NCI-H2196 treated with DMSO at 0.1 percent for 48 hours (cell line): ENCODE measurements at regions not wholly inside any gene's neighbourhood (a gene's known extent, or its start where the extent isn't known, plus 50 kb on each side); places are given as distances from the start of the nearest gene placed in this dataset.
"Not testable (repeated sequence)": the region's sequence is repeated elsewhere in the genome, so short reads cannot be mapped to it uniquely, and the experiment has no call there.

Source experiments
- DNase-seq: peaks from one replicate; lab custom pipeline; 2025; ENCODE audit not compliant: unreplicated experiment; lab: John Stamatoyannopoulos, UW

DNA sequence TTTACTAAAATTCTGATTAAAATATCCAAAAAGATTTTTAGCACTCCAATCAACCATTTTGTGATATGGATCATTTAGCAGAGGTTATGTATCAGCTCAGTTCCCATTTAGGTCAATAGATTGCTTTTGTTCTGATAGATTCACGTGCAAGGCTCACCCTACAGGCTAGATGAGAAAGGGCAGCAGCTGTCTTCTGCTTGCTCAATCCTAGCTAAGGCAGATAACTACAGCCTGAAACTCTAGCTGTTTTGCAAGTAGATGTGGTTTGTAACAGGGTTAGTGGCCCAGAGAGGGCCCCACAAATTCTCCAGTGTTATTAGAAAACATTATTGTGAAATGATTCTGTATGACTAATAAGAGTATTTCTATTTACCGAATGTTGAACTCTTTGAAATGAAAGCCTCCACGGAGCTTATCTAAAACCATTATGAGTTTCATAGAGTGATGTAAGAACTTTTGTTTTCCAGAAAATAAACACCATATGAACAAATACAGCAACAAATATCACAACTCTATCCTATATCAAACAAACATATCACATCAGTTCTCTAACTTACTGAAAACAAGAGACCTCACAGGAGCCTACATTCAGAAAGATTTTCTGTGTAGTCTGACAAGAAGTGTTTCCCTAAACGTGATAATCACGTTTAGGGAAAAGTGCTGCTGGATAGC lies 841.9 kb upstream of the ACO1 start:
- no peak for DNase-seq

GRCh38 chr9:31554941-31555340 lies 829.5 kb upstream of the ACO1 start:
- DNase-seq, result no peak

DNA sequence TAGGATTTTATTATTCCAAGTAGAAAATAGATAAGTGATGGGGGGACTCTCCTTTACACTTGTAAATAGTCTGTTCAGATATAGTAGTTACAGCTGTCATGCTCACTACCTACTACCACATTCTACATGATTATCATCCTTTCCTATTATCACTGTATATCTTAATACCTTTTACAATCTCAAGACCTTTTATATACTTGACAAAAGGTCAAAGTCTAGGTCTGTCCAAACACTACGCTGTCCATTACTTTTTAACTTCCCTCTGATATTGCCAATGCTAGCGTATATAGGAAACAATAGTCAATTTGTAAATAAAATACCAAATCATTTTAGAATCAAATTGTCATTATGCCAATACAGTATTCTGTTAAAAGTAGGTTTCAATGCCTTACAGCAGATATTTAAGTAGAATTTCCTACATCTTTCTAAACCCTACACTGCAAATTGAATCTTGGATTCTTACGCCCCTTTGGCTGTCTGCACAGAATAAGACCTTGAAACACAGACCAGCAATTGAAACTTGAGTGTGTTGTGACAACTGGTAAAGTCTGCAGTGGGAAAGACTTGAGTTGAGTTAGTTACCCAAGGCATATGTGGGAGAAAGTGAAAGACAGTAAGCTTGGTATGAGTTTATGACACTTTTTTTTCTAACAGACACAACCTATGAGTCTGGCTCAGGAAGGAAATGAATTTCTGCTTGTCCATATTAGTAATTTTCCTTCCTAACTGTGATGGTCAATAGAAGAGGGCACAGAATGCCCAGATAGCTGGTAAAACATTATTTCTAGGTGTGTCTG lies 827.6 kb upstream of the ACO1 start:
- DNase-seq, result no peak

GRCh38 chr9:31572190-31572589 lies 812.3 kb upstream of the ACO1 start:
- DNase-seq, result not testable (repeated sequence)

DNA sequence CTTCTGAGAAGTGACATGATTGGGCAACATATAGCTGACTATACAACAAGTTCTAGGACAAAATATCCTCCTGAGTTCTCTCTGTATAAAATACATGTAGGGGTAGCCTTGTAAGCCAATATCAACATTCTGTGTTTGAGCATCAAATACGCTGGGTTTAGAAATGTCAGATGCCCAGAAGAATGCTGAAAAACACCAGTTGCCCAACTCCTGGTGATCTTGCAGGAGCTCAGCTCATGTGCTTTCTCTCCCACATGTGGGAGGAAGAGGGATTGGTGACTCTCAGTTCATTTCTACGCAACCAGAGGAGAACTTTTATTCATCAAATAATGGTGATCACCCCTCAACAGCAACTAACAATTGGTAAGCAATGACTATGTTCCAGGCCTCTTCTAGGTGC lies 810.9 kb upstream of the ACO1 start:
- no peak for DNase-seq

DNA sequence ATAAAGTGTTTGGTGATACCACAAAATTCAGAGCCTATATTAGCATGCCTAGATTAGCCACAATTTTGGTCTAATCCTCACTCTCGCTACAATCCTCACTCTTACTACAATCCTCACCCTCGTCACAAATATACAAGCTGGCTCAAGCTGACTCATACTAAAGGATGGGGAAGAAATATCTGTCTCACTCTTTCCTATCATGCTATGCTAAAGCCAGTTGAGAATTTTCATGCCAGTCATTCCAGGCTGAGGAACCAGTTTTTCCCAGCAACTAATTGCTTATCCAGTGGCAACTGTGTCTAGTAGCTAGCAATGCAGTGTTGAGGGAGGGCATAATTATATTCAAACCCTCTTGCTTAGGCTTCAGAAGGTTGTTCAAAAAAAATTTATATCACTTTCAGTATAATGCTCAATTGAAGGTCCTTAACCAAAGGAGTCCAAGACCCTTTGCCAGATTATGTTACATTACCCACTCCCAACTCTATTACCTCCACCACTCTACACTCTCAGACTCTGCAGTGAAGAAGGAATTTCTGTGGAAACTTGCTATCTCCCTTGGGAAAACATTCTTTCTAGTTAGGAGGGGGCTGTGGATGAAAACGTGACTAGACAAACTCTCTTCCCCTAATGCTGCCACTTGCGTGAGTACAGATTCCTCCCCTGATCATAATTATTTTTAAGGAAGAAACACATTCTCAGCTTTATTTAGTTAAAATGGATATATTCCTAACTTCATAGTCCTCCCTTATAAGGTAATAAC lies 810.3 kb upstream of the ACO1 start:
- no peak for DNase-seq

DNA sequence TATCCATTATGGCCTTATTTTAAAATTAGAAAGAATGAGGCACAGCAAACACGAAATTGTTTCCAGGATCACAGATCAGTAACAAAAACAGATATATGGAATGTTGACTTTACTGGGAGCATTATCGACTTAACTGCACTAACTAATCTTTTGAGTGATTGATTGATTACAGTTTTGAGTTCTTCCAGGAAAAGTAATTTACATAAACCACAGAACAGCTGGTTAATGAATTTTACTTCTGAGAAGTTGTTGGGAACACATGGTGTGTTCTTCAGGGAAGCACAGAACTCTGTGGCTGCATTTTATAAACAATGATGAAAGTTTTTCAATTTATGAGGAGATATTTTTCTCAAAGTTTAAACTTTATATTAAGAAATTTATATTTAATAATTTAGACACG lies 802.4 kb upstream of the ACO1 start:
- no peak for DNase-seq

DNA sequence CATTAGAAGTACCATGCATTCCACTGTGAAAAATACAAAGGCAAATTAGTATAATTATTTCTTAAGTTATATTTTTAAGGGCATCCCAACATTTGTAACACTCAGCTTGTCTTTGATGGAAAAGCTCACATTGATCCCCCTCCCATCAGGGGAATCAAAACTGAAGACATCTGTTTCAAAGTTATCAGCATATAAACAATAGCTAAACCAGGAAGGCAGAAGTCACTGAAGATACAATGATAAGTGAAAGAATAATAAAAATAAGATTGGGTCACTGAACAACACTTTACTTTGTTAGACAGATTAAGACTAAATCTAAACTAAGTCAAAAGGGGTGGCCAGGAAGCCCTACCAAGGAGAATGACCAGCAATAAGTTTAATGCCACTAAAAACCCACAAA lies 801.9 kb upstream of the ACO1 start:
- DNase-seq, result no peak

GRCh38 chr9:31585158-31585557 lies 799.3 kb upstream of the ACO1 start:
- no peak for DNase-seq

DNA sequence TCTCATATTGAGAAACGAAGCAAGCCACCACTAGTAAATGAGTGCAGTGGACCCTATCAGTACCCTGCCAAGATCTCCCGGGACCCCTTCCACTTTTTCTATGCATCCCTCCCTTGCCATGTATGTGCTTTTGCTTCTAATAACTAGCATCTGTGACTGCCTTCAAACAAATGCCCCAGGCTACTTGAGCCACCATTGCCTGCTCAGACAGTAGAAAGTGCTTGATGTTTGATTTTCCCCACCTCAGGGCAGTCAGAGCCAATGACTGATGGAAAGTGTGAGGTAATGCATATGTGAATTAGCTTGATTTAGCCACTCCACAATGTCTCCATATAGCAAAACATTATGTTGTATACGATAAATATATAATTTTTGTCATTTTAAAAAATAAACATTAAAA lies 797.3 kb upstream of the ACO1 start:
- DNase-seq, result no peak

- DNase-seq, result no peak
Measured at GRCh38 chr9:31588006-31588405, 796.4 kb upstream of the ACO1 start.

DNA sequence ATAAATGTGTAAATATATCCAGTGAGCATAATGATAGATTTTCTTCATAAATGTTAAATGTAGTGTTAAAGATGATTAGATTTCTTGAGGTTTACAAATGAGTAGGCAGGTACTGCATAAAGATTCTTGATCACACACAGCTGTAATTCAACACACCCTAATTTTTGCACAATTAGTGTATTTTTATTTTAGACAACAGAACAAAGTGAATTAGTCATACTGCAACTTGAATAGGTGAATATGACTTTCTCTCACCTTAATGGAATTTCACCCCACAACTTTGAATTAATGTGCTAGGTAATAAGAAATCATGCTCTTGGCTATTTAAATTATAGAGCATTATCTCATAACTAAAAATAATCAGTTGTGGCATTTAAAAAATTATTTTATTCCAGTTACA lies 795.7 kb upstream of the ACO1 start:
- DNase-seq, result no peak

GRCh38 chr9:31590091-31590490 lies 794.4 kb upstream of the ACO1 start:
- no peak for DNase-seq

- DNase-seq, result not testable (repeated sequence)
Measured at GRCh38 chr9:31597086-31597485, 787.4 kb upstream of the ACO1 start.

- DNase-seq, result no peak
Measured at GRCh38 chr9:31597977-31598376, 786.5 kb upstream of the ACO1 start.

- no peak for DNase-seq
Measured at GRCh38 chr9:31601666-31602065, 782.8 kb upstream of the ACO1 start.

DNA sequence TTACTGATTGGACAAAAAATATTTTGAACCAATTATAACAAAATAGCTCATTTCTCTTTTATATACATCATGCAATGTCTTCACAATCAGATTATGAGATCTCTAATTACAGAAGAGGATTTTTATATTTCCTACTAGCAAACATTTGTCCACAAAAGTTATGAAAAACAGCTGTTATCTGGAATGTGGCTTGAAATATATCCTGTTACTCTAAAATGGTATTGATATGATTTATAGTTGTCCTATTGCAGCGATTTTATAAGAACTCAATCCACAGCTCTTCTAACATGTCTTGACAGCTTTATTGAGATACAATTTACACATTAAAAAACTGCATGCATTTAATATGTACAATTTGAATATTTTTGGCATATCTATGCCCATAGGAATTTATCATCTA lies 779.9 kb upstream of the ACO1 start:
- no peak for DNase-seq

- DNase-seq, result no peak
Measured at GRCh38 chr9:31605164-31605563, 779.3 kb upstream of the ACO1 start.

DNA sequence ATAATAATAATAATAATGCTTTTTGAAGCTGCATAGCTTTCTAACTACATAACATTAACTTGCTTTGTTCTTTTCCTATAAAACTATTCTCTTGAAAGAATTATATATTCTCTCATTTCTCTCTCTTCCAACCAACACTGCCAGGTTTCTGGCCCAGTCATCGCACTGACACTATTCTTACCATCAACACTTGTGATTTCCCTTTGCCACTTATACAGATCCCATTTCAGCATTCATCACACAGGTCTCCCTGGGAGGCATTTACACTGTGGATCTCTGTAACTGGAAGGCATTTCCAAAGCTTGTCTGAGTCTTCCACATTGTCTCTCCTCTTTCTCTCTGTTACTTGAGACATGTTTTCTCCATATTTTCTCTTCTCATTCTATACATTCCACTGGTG lies 777.8 kb upstream of the ACO1 start:
- DNase-seq, result no peak

DNA sequence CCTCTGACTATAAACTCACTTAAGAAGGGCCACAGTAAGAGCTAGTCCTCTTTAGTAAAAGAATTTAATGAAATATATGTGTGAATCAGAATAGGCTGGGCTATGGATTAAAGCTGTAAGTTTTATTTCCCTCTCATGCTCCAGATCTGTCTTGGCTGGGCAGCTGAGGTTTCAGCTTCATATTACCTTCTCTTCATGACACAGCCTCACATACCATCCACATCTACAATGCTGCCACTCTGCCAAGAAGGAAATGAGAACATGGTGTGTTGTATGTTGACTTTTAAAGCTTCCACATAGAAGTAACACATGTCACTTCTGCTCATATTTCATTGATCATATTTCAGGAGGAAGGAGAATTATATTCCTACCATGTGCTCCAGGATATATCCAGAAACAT lies 776.0 kb upstream of the ACO1 start:
- no peak for DNase-seq

DNA sequence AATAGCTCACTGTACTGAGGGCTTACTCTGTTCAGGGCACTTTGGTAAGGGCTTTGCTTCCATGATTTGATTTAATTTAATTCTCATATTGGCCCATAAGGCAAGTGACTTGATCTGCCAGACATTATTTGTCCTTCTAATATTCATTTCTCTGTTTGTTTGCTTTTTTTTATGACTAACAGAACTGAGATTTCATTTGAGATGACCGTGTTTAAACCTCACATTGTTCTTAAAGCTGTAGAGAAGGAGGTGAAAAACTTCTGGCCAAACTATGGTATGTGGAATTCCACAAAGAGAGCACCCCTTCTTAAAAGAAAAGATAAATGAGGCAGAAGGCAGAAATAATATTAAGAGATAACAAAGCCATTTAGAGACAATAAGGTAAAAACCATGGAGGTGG lies 775.6 kb upstream of the ACO1 start:
- DNase-seq, result no peak
